Gastroesophageal sphincter (tissue), 3 donors: ENCODE measurements at regions not wholly inside any gene's neighbourhood (a gene's known extent, or its start where the extent isn't known, plus 50 kb on each side); places are given as distances from the start of the nearest gene placed in this dataset.

Source experiments
- EP300 ChIP-seq: sonication (generic); formaldehyde crosslinking; IDR thresholded peaks from one replicate; pipeline ENCODE4 v1.6.1; 2017; ENCODE audit warnings: antibody characterized with exemption, mild to moderate bottlenecking
- POLR2A ChIP-seq, 2 donors: fragments of 450-650 bp; IDR thresholded peaks; one replicate each; pipeline ENCODE4 v1.6.1; 2017; ENCODE audit warnings: antibody characterized with exemption in 2 of 2, mild to moderate bottlenecking in 2 of 2, moderate library complexity in 1 of 2
- POLR2AphosphoS5 ChIP-seq: sonication (generic); formaldehyde crosslinking; IDR thresholded peaks from one replicate; pipeline ENCODE4 v1.6.1; 2017; ENCODE audit warnings: antibody characterized with exemption
- TF ChIP-seq, protein P1 (sequence below), 4 experiments: fragments of 200-600 bp in 2 of 4; fragments of 450-650 bp in 2 of 4; sonication (generic) in 1 of 4; IDR thresholded peaks; one replicate each; pipeline ENCODE4 v1.5.1; 2017 to 2019; ENCODE audit warnings: antibody characterized with exemption in 4 of 4, mild to moderate bottlenecking in 2 of 4, moderate library complexity in 2 of 4

DNA sequence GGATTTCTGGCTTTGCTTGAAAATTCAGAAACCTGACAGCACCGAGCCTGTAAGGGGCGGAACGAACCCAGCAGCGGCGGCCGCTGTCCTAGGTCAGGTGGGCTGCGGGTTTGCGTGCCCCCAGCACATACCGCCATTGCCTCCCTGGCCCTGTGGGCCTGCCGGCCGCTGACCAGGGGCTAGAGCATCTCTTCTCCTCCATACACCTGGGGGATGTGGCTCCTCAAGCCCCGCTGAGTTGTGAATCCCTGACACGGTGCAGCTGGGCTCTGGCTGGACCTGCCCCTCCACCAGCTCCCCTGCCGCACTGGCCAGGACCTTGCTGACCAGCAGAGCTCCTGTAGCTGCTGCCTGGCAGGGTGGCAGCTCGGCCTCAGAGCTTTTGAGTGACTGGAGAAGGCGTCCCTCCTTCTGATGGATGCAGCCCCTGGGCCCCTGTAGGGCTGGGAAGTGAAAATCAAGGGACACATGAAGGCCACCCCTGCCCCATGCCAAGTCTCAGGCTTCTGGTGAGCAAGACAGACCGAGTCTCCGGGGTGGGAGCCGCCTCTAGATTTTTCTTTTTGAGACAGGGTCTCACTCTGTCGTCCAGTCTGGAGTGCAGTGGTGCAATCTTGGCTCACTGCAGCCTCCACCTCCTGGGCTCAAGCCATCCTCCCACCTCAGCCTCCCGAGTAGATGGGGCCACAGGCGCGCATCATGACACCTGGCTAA lies 184.9 kb upstream of the SFSWAP start:
- TF ChIP-seq, protein P1, sequence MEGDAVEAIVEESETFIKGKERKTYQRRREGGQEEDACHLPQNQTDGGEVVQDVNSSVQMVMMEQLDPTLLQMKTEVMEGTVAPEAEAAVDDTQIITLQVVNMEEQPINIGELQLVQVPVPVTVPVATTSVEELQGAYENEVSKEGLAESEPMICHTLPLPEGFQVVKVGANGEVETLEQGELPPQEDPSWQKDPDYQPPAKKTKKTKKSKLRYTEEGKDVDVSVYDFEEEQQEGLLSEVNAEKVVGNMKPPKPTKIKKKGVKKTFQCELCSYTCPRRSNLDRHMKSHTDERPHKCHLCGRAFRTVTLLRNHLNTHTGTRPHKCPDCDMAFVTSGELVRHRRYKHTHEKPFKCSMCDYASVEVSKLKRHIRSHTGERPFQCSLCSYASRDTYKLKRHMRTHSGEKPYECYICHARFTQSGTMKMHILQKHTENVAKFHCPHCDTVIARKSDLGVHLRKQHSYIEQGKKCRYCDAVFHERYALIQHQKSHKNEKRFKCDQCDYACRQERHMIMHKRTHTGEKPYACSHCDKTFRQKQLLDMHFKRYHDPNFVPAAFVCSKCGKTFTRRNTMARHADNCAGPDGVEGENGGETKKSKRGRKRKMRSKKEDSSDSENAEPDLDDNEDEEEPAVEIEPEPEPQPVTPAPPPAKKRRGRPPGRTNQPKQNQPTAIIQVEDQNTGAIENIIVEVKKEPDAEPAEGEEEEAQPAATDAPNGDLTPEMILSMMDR (IDR thresholded peaks at IDR 0.05): no peak
- TF ChIP-seq EP300 (no peak), POLR2A (IDR thresholded peaks at IDR 0.05) (no peak), POLR2AphosphoS5 (no peak)
